OCI-LY7 (cell line): ENCODE measurements at regions not wholly inside any gene's neighbourhood (a gene's known extent, or its start where the extent isn't known, plus 50 kb on each side); places are given as distances from the start of the nearest gene placed in this dataset.

Source experiments
- BruUV-seq: library from RNA; stranded (reverse); fragments of 400-500 nt; replicated peaks from 2 replicates; lab custom pipeline; 2021; lab: Mats Ljungman, UMichigan
- CTCF ChIA-PET: fragments of 300-600 bp; sonication (Branson Sonifier 250); formaldehyde crosslinking; loops from one replicate; lab custom pipeline; 2022; ENCODE audit warnings: antibody characterized with exemption; ENCODE audit not compliant: unreplicated experiment; lab: Charles Lee
- POLR2A ChIA-PET: fragments of 300-600 bp; sonication (Branson Sonifier 250); formaldehyde crosslinking; loops from one replicate; lab custom pipeline; 2022; ENCODE audit warnings: antibody characterized with exemption; lab: Charles Lee
- DNase-seq: peaks from one replicate; pipeline ENCODE4 v3.0.0-alpha.2; 2015; ENCODE audit warnings: low spot score
- H2AFZ ChIP-seq: fragments of 200-600 bp; sonication (generic), shearing (Covaris generic); 2 replicates; pipeline ENCODE4 v1.6.1; 2014; ENCODE audit warnings: mild to moderate bottlenecking, antibody characterized with exemption, low read length, moderate library complexity
- H3K27ac ChIP-seq: fragments of 200-600 bp; sonication (generic); 2 replicates; pipeline ENCODE4 v1.5.1; 2014; ENCODE audit warnings: mixed run types, low read depth, mild to moderate bottlenecking, moderate library complexity, low read length, inconsistent platforms; ENCODE audit not compliant: poor library complexity, severe bottlenecking
- H3K36me3 ChIP-seq: fragments of 200-600 bp; sonication (generic); 2 replicates; pipeline ENCODE4 v1.6.1; 2014; ENCODE audit warnings: mild to moderate bottlenecking, antibody characterized with exemption, low read length, moderate library complexity, mixed read lengths; ENCODE audit not compliant: insufficient read depth
- H3K4me1 ChIP-seq: fragments of 200-600 bp; sonication (generic); 2 replicates; pipeline ENCODE4 v1.5.1; 2014; ENCODE audit warnings: mild to moderate bottlenecking, low read length; ENCODE audit not compliant: insufficient read depth, poor library complexity, severe bottlenecking
- H3K4me2 ChIP-seq: fragments of 200-600 bp; sonication (generic); 2 replicates; pipeline ENCODE4 v1.6.1; 2014; ENCODE audit warnings: mild to moderate bottlenecking, low read length
- H3K4me3 ChIP-seq: fragments of 200-600 bp; sonication (generic); 2 replicates; pipeline ENCODE4 v1.5.1; 2014; ENCODE audit warnings: mild to moderate bottlenecking, low read depth, low read length; ENCODE audit not compliant: poor library complexity, severe bottlenecking
- H3K79me2 ChIP-seq: fragments of 200-600 bp; sonication (generic); 2 replicates; pipeline ENCODE4 v1.6.1; 2016; ENCODE audit warnings: low read depth, mild to moderate bottlenecking, low read length, moderate library complexity, mixed read lengths; ENCODE audit not compliant: insufficient read depth
- H3K9me2 ChIP-seq: fragments of 200-600 bp; sonication (generic); 2 replicates; pipeline ENCODE4 v1.6.1; 2016; ENCODE audit warnings: mild to moderate bottlenecking, low read length, mixed read lengths; ENCODE audit not compliant: insufficient read depth
- H3K9me3 ChIP-seq: fragments of 200-600 bp; sonication (generic); 2 replicates; pipeline ENCODE4 v1.6.1; 2014; ENCODE audit warnings: mild to moderate bottlenecking, mixed run types, low read length, mixed read lengths
- H4K20me1 ChIP-seq: fragments of 200-600 bp; sonication (generic); 2 replicates; pipeline ENCODE4 v1.6.1; 2014; ENCODE audit warnings: mild to moderate bottlenecking, antibody characterized with exemption, low read length, moderate library complexity, mixed read lengths; ENCODE audit not compliant: insufficient read depth
- CTCF ChIP-seq: fragments of 200-600 bp; sonication (generic); conservative IDR thresholded peaks from 2 replicates; pipeline ENCODE4 v1.5.1; 2014; ENCODE audit warnings: mild to moderate bottlenecking, antibody characterized with exemption, low read length, moderate library complexity, mixed read lengths
- EZH2phosphoT487 ChIP-seq: fragments of 200-600 bp; sonication (generic); IDR thresholded peaks from 2 replicates; pipeline ENCODE4 v1.6.1; 2018; ENCODE audit warnings: low read depth, borderline replicate concordance, mild to moderate bottlenecking, mixed run types, antibody characterized with exemption, low read length, moderate library complexity, mixed read lengths
- intact Hi-C: fragments of 100-400 bp; cut with micrococcal nuclease; formaldehyde crosslinking; loops from one replicate; pipeline ENCODE4 v1.10.0; 2022; ENCODE audit not compliant: unreplicated experiment

GRCh38 chr1:94643819-94644218 is 102.3 kb upstream of the F3 start:
- Histone ChIP-seq H3K27ac (no peak overlapping the region), H3K4me2 (no peak overlapping the region), H3K9me3 (no peaks in the 10 kb centered on the region), H4K20me1 (no peaks in the 10 kb centered on the region), H2AFZ (no peak overlapping the region), H3K4me1 (no peaks in the 10 kb centered on the region), H3K36me3 (no peaks in the 10 kb centered on the region), H3K4me3 (no peak overlapping the region), H3K9me2 (no peaks in the 10 kb centered on the region), H3K79me2 (no peaks in the 10 kb centered on the region)
- intact Hi-C loops: no loop called here
- ChIA-PET POLR2A (no interaction called here), CTCF (no interaction called here)
- TF ChIP-seq CTCF: no peak
- no peak for TF ChIP-seq EZH2phosphoT487
- DNase-seq: no peak
- BruUV-seq: no TSS peak

GRCh38 chr1:94642617-94643321 is 101.2 kb upstream of the F3 start:
- Histone ChIP-seq H3K36me3 (no peaks in the 10 kb centered on the region), H3K9me3 (no peaks in the 10 kb centered on the region), H3K9me2 (no peaks in the 10 kb centered on the region), H3K4me3 (no peak overlapping the region), H3K27ac (no peak overlapping the region), H4K20me1 (no peaks in the 10 kb centered on the region), H3K79me2 (no peaks in the 10 kb centered on the region), H2AFZ (no peak overlapping the region), H3K4me2 (no peak overlapping the region), H3K4me1 (no peaks in the 10 kb centered on the region)
- DNase-seq: no peak
- TF ChIP-seq CTCF: no peak
- BruUV-seq: no TSS peak
- POLR2A ChIA-PET: no interaction called here
- CTCF ChIA-PET: no interaction called here
- intact Hi-C loops: no loop called here

- Histone ChIP-seq H3K4me1 (no peaks in the 10 kb centered on the region), H4K20me1 (no peaks in the 10 kb centered on the region), H3K9me3 (no peaks in the 10 kb centered on the region), H3K79me2 (no peaks in the 10 kb centered on the region), H3K27ac (no peak overlapping the region), H3K4me3 (no peak overlapping the region), H3K4me2 (no peak overlapping the region), H2AFZ (no peak overlapping the region), H3K9me2 (no peaks in the 10 kb centered on the region), H3K36me3 (no peaks in the 10 kb centered on the region)
- DNase-seq: no peak
- TF ChIP-seq CTCF (no peak), EZH2phosphoT487 (no peak)
- no TSS peak for BruUV-seq
- ChIA-PET POLR2A (no interaction called here), CTCF (no interaction called here)
- intact Hi-C loops: no loop called here
These were observed 100.4 kb upstream of the F3 start for GRCh38 chr1:94641990-94642389.
